ENCODE measurements at regions not wholly inside any gene's neighbourhood (a gene's known extent, or its start where the extent isn't known, plus 50 kb on each side); places are given as distances from the start of the nearest gene placed in this dataset.
A peak's percentile ranks its signal among the peaks of the same experiment; 100 is the strongest.

DNA sequence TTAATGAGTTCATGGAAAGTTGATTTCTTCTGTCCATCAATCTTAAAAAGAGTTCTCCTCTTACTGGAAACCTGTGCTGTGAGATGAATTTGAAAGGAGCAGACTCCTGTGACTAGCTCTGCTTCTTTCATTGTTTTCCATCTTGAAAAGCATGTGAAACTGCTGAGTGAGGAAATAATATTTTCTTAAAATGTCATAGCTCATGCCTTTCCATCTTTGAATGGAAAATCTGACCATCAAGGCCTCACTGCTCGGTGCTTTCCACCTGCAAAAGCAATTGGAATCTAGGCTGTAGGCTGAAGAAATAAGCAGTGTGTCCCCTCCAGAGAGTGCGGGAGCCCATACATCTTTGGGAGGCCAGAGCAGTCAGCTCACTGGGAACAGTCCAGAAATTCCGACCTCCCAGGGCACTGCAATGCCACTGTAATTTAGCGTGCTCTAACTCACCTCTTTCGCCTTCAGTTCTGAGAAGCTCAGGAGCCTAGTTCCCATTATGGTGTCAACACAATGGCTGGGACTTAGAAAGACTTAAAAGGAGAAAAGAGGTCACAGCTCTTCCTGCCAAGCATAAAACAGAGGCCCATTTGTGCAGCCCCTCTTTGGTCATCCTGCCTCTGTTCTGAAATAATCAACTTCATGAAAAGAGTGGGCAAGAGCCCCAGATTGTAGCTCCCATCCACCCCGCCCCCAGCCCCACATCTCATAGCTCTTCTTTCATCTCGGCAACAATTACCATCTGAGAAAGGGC is 50.4 kb upstream of the F3 start:
- Histone ChIP-seq H3K18ac (ENCODE audit: low read depth, low read length) (no peak overlapping the region), H2BK15ac (ENCODE audit: low read depth, low read length) (no peak overlapping the region), H4K8ac (ENCODE audit: low read depth in 2 of 2, low read length in 2 of 2) (peak overlapping the region in 1 of 2 experiments; percentile 8; a peak in 1 of 4 replicates), H4K20me1 (ENCODE audit: insufficient read depth, low read length) (no peaks in the 10 kb centered on the region), H4K5ac (ENCODE audit: low read depth, low read length) (no peak overlapping the region), H3K56ac (ENCODE audit: extremely low read depth, insufficient read depth, low read length) (no peak overlapping the region), H4K91ac (ENCODE audit: insufficient read depth, low read depth, low read length) (peak overlapping the region; percentile 33; the same call in 1 of the 2 replicates), H2AK9ac (replicated peaks; ENCODE audit: low read depth, low read length, poor library complexity) (no peak overlapping the region), H3K27ac (ENCODE audit: insufficient read depth, low read length) (no peak overlapping the region), H3K4me2 (ENCODE audit: low read depth, low read length) (no peak overlapping the region), H3K36me3 (ENCODE audit: control insufficient read depth, insufficient read depth, low read length) (no peaks in the 10 kb centered on the region), H3K14ac (replicated peaks; ENCODE audit: low read depth, low read length) (peak overlapping the region; percentile 27; the same call in 1 of the 2 replicates), H2BK20ac (ENCODE audit: low read depth, low read length) (peak overlapping the region; percentile 63; the same call in 1 of the 2 replicates), H2BK120ac (ENCODE audit: low read depth, low read length) (peak overlapping the region; percentile 60), H3K9ac (ENCODE audit: low read depth, low read length) (no peak overlapping the region), H3K9me3 (ENCODE audit: control insufficient read depth, insufficient read depth, low read length) (no peaks in the 10 kb centered on the region), H3K4me1 (ENCODE audit: control insufficient read depth, insufficient read depth, low read length) (peaks cover 14% of the 10 kb centered on the region), H3K4ac (ENCODE audit: low read depth, low read length) (0 out of 2 replicates have a peak overlapping the region, but pooled peaks have one; percentile 1), H2AFZ (replicated peaks; ENCODE audit: low read length, poor library complexity) (no peak overlapping the region), H3K9me1 (ENCODE audit: insufficient read depth, low read length) (peaks cover 12% of the 10 kb centered on the region), H3K27me3 (ENCODE audit: control insufficient read depth, insufficient read depth, low read length) (no peaks in the 10 kb centered on the region), H3K23ac (ENCODE audit: low read depth, low read length) (no peak overlapping the region), H3K4me3 (ENCODE audit: insufficient read depth, low read depth, low read length) (no peak overlapping the region), H2AK5ac (ENCODE audit: low read depth, low read length) (peak overlapping the region; percentile 42; the same call in 1 of the 2 replicates), H2BK5ac (ENCODE audit: low read depth, low read length, poor library complexity, severe bottlenecking) (no peak overlapping the region), H3K79me1 (ENCODE audit: low read depth in 1 of 2, low read length in 2 of 2) (no peaks in the 10 kb centered on the region)
- dilution Hi-C loops (cut with HindIII; ENCODE audit: low sequenced_read_pairs, unreplicated experiment) = no loop called here
- CTCF ChIA-PET = interaction anchor here (1.0 kb wide), 1 partner anchor 9 kb away, joined by 4 read pairs; no protein-coding TSS in a partner anchor
- intact Hi-C loops (cut with micrococcal nuclease) = no loop called here
- BruUV-seq (replicated peaks) = no TSS peak
- POLR2A ChIA-PET (ENCODE audit: unreplicated experiment) = interaction anchor here (2.6 kb wide), 1 partner anchor 51 kb away, joined by 25 read pairs; the partner anchor contains the start of gene F3
- TF ChIP-seq MAZ (IDR thresholded peaks at IDR 0.05; ENCODE audit: borderline replicate concordance, low read depth, low read length) (no peak), RFX5 (IDR thresholded peaks at IDR 0.05; ENCODE audit: low read depth, low read length) (no peak), RCOR1 (IDR thresholded peaks at IDR 0.05; ENCODE audit: insufficient replicate concordance, low read length) (no peak), MAFK (IDR thresholded peaks at IDR 0.05; ENCODE audit: low read depth, low read length) (peak; percentile 49)
- TF ChIP-seq, protein P1, sequence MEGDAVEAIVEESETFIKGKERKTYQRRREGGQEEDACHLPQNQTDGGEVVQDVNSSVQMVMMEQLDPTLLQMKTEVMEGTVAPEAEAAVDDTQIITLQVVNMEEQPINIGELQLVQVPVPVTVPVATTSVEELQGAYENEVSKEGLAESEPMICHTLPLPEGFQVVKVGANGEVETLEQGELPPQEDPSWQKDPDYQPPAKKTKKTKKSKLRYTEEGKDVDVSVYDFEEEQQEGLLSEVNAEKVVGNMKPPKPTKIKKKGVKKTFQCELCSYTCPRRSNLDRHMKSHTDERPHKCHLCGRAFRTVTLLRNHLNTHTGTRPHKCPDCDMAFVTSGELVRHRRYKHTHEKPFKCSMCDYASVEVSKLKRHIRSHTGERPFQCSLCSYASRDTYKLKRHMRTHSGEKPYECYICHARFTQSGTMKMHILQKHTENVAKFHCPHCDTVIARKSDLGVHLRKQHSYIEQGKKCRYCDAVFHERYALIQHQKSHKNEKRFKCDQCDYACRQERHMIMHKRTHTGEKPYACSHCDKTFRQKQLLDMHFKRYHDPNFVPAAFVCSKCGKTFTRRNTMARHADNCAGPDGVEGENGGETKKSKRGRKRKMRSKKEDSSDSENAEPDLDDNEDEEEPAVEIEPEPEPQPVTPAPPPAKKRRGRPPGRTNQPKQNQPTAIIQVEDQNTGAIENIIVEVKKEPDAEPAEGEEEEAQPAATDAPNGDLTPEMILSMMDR (conservative IDR thresholded peaks at IDR 0.05; ENCODE audit: low read depth, low read length) = no peak
- no peak for DNase-seq
- in situ Hi-C loops (cut with MboI; ENCODE audit: low sequenced_read_pairs) = no loop called here
- no peak for ATAC-seq (ENCODE audit: low read depth)
- WGBS, 2 experiments (ENCODE audit: extremely low coverage in 2 of 2, insufficient read length in 1 of 2) = 88% methylated on average over 4 of the region's 7 CpGs; no CpG with 5 or more reads in 1 of the 2 experiments

Small RNAs in the stretch of these regions (microRNA-seq; reads per million reads assigned to microRNA genes)
- 0 reads per million in 2 experiments for gene MIR378G (ENCODE audit: insufficient read depth in 1 of 2, insufficient read length in 1 of 2, unreplicated experiment in 1 of 2)

Small RNAs in the stretch of these regions (small RNA-seq; reads per million reads assigned to genes)
- 0 reads per million in 5 experiments for gene MIR378G
